SK-N-MC (cell line): ENCODE measurements at regions not wholly inside any gene's neighbourhood (a gene's known extent, or its start where the extent isn't known, plus 50 kb on each side); places are given as distances from the start of the nearest gene placed in this dataset.

Experiments
- EZH2 ChIP-seq: fragments of 200-600 bp; sonication (generic); IDR thresholded peaks from one replicate; pipeline ENCODE4 v1.6.1; 2017; ENCODE audit warnings: antibody characterized with exemption
- POLR2AphosphoS5 ChIP-seq: IDR thresholded peaks from 2 replicates; pipeline ENCODE4 v1.6.1; 2012; ENCODE audit warnings: mild to moderate bottlenecking, low read depth, low read length, borderline replicate concordance

DNA sequence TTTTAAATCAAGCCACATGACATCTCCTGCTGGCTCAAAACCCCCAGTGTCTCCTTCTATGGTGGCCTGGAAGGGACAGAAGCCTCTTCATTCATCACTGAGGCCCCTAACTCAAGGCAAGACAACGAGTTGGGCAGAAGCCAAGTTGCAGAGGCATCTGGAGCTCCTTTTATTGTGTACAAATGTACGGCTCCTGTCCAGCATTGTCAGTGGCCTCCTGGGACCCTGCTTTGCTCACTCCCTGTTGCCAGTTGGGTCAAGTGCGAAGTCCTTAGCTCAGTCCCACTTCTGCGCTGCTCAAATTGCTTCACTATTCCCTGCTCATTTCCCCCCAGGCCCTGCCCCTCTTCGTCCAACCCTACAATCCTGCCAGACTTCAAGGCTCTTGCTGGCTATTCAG lies 181.2 kb upstream of the PMEPA1 start:
- TF ChIP-seq EZH2 (no peak), POLR2AphosphoS5 (no peak)
